GM19455 (cell line): ENCODE measurements at regions not wholly inside any gene's neighbourhood (a gene's known extent, or its start where the extent isn't known, plus 50 kb on each side); places are given as distances from the start of the nearest gene placed in this dataset.
"Not testable (repeated sequence)": the region's sequence is repeated elsewhere in the genome, so short reads cannot be mapped to it uniquely, and the experiment has no call there.

Source experiments
- ATAC-seq: cut with Tn5 transposase; IDR thresholded peaks from one replicate; pipeline ENCODE4 v1.9.1; 2021; ENCODE audit not compliant: unreplicated experiment

DNA sequence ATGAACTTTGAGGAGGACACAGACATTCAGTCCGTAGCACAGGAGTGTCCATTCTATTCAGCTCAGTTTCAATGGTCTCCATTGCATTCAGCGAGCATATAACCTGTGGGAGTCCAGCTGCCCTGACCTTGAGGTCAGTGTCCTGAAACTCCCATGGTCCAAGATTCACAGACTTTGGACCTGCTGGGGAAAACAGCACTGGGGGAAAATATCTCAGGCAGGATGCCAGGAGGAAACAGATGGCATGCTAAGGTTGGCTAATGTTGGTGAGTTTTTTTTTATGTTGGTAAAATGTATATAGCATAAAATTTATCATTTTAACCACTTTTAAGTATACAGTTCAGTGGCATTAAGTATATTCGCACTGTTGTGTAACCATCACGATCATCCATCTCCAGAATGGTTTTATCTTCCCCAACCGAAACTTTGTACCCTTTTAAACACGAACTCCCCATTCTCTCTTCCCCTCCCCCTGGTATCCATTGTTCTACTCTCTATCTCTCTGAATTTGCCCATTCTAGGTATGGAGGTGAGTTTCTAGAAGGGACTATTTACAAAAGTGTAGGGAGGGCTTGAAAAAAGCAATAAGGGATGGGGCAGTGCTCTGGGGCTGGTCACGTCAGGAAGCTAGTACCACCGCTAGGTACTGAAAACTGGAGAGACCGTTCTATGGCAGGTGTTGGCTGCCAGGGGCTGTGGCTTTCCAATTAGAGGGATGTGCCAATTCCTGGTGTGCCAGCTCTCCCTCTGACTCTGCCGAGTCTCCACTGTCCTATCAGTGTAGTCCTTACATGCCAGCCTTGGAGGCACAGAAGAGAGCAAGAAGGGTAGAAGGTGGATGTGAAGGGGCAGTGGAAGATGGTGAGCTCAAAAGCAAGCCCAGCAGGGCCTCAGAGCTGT is 85.3 kb downstream of the FOXD2 start:
- no peak for ATAC-seq

DNA sequence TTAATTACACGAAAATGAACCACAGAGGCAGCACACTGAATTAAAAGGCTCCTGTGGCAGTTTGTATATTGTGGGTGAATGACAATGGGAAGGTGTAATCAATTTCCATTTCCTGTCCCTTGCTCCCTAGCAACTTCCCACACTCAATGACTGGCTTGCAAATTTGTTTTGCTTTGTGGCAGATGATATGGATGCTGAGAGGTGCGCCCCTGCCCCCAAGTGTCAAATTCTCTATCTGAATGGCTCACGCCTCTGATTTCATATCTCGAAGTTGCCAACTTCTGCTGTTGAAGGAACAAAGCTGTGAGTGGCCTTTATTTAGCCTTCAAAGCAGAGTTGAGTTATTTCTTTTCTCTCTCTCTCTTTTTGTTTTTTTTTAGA is 86.0 kb downstream of the FOXD2 start:
- ATAC-seq = no peak

DNA sequence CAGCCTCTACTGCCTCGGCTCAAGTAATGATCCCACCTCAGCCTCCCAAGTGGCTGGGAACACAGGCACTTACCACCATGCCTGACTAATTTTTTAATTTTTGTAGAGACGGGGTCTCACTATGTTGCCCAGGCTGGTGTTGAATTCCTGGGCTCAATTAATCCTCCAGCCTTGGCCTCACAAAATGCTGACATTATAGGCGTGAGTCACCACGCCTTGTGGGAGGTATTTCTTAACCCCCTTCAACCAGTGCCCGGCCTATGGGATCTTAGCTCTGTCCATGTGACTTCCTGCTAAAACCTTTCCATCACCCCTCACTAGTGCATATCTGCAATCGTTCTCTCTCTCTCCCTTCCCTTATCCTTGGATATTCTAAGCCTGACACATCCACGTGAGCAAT is 86.4 kb downstream of the FOXD2 start:
- ATAC-seq = no peak

DNA sequence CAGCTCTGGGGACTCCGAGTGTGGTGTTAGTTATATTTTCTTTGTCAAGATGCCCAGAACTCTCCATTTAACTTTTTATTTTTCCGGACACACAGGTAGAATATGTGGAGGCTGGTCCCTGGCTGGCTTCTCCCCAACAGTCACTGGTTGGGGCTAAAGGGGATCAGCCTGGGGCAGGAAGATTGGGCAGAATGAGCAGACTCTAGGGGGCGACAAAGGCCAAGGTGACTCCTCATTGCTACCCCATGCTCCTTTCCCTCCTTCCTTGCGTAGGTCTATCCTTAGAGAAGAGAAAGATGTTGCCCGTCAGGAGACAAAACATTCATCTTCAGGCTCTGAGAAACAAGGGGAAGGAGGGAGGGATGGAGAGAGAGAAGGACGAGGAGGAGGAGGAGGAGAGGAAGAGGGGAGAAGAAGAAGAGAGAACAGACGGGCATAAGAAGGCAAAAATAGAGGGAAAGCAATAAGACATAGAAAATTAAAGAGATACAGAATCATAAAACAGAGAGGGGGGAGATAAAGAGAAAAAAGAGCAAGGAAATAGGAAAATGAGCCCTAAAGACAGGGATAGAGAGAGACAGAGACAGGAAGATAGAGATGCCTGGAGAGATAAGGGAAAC is 89.9 kb downstream of the FOXD2 start:
- no peak for ATAC-seq

GRCh38 chr1:47529520-47530098 is 91.8 kb downstream of the FOXD2 start:
- ATAC-seq = no peak

GRCh38 chr1:47532921-47533792 is 95.3 kb downstream of the FOXD2 start:
- no peak for ATAC-seq

DNA sequence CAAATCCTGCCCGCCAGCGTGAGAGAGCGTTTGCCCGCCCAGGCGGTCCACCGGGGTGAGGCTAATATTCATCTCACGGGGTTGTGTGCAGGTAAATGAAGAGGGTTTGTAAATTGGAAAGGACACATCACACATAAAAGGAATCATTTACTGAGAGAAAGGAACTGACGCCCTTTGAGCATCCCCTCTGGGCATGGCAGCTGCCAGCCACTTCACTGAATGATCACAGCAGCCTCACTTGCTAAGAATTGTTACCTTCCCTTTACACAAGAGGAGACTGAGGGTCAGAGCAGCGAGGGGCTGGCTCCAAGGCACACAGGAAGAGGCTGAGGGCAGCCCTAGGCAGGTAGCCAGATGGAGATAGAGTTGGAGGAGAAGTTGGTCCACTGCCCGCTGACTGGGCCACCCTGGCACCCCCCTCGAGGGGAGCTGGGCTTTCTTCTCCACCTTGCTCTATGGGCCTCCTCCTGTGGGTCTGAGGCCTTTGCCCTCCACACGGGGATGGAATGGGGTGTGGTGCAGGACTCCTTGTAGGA is 96.0 kb downstream of the FOXD2 start:
- ATAC-seq = no peak

- ATAC-seq = no peak
Observed at GRCh38 chr1:47534436-47534835, 96.6 kb downstream of the FOXD2 start.

DNA sequence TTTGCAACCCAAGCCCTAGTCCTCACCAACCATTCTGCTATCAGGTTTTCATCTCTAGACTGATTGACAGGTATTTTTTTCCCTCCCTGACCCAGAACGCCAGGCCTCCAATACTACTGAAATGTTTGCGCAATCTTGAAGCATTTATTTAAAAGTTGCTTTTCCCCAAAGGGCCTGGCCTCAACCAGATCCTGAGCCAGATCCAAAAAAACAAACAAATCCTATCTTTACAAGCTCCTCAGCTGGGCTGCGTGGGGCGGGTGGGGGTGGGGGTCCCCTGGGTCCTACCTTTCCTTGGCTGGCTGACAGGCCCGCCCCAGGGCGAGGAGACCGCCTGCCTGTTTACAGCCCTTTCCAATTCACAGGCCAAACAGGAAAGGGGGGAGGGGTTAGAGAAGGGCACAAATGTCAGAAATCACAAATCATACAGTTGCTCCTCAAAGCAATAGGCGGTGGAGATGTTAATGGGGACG is 98.8 kb downstream of the FOXD2 start:
- no peak for ATAC-seq

DNA sequence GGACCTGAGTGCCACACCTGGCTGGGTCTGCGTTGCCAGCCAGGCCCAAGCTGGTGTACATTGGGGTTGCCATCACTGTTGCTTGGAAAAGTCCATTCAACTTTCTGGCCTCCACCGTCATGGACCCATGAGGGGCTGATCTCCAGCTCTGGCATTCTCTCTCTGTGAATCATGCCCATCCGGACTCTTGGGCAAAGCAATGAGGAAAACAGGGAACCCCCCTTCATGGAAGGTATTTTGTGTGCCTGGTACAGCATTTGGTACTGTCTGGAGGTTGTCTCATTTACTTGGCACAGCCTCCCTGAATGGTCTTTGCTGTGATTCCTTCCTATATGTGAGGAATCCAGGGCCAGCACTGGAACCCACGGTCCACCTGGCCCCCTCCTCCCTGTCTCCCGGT is 99.4 kb downstream of the FOXD2 start:
- ATAC-seq = no peak

DNA sequence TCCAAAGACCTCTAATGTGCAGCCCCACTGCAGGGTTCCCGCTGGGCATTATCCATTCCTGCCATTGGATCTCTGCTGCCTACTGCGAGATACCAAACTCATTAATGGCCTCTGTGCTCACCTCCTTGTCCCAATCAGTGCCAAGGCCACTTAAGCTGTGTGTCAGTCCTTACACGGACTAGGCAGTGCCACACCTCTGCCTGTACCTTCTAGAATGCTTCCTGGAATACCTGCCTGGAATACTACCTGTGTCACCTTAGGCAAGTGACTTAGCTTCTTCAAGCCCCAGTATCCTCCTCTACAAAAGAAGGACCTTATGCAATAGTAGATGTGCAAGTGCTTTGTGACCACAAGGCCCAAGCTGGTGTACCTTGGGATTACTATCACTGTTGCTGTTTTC is 100.1 kb downstream of the FOXD2 start:
- no peak for ATAC-seq

DNA sequence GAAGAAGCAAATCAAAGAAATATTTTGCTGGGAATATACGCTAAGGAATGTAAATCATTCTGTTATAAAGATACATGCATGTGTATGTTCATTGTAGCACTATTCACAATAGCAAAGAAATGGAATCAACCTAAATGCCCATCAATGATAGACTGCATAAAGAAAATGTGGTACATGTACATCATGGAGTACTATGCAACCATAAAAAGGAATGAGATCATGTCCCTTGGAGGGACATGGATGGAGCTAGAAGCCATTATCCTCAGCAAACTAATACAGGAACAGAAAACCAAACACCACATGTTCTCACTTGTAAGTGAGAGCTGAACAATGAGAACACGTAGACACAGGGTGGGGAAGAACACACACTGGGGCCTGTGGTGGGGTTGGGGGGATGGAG is 100.7 kb downstream of the FOXD2 start:
- ATAC-seq = not testable (repeated sequence)

DNA sequence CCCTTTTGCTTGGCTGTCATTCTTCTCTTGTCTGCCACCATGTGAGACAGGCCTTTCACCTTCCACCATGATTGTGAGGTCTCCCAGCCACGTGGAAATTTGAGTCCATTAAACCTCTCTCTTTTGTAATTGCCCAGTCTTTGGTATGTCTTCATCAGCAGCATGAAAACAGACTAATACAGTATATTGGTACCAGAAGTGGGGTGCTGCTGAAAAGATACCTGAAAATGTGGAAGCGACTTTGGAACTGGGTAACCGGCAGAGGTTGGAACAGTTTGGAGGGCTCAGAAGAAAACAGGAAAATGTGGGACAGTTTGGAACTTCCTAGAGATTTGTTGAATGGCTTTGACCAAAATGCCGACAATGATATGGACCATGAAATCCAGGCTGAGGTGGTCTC is 103.9 kb downstream of the FOXD2 start:
- not testable (repeated sequence) for ATAC-seq

- ATAC-seq = not testable (repeated sequence)
Observed at GRCh38 chr1:47543089-47543488, 105.2 kb downstream of the FOXD2 start.

GRCh38 chr1:47545912-47546483 is 108.2 kb downstream of the FOXD2 start:
- no peak for ATAC-seq

DNA sequence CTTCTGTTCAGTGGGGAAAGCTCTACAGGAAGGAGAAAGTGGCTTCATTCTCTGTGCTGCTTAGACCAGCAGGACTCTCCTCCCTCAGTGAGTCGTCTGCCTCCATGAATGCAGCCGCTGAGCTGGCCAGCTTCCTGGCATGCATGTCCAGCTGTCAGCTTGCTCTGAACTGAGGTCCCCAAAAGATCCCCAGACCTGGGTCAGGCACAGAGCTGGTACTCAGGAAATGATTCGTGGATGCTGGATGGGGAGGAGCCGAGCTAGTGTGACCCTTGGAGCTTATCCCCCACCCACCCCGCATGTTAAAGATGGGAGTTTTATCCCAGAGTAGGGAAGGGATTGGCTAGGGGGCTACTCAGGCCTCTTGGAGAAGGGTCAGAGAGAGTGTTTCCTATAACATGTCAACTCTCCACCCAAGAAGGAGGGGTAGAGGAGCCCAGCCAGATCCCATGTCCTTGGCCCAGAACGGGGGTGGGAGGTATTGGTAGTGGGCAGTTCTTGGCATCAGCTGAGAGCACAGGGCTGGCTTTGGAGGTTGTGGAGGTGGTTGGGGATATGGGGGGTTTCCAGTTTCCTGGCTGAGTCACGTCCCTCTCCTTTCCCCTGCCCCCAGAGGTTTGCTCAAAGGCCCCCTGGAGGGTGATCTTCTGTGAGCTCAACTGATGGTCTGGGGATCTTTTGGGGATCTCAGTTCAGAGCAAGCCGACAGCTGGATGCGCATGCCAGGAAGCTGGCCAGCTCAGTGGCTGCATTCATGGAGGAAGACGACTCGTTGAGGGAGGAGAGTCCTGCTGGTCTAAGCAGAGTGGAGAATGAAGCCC is 110.1 kb downstream of the FOXD2 start:
- ATAC-seq = no peak

- ATAC-seq = no peak
Observed at GRCh38 chr1:47548637-47549036, 110.8 kb downstream of the FOXD2 start.

DNA sequence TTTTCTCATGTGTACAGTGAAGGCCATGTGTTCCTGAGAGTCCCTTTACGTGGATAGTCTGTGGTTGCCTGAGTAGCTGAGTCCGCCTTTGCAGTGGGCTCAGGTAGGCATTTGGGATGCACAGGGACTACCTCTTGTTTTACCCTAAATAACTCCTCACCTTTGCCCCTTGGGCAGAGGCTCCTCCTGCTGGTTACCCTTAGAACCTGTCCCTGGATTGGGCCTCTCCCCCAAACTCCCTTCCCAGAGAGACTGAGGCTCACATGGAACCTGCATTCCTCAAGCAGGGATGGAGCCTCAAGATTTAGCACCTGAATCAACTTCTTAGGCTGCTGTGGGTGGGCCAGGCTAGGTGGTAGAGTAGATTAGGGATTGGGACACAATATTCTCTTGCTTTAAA is 111.7 kb downstream of the FOXD2 start:
- no peak for ATAC-seq

DNA sequence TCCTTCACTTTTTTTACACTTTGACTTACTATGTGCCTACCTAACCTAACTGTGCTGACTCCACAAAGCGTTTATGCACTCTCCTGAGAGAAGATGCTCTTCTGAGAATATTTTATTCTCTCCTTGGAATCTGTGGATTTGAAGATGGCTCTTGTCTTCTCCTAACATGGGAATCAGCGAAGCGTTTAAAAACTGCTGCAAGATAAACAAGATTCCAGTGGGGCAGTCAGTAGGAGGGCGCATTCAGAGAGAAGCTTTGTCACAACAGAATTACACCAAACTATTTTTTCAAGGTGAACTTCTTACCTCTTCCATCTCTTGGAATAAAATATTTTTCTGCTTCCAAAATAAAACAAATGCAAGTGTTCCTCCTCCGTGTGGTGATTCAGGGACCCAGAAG is 113.1 kb downstream of the FOXD2 start:
- ATAC-seq = no peak
